COLO829 (cell line): ENCODE measurements at regions not wholly inside any gene's neighbourhood (a gene's known extent, or its start where the extent isn't known, plus 50 kb on each side); places are given as distances from the start of the nearest gene placed in this dataset.
"Not testable (repeated sequence)": the region's sequence is repeated elsewhere in the genome, so short reads cannot be mapped to it uniquely, and the experiment has no call there.

ENCODE experiments used
- DNase-seq: peaks from one replicate; pipeline ENCODE4 v3.0.0; 2012; ENCODE audit warnings: low spot score

DNA sequence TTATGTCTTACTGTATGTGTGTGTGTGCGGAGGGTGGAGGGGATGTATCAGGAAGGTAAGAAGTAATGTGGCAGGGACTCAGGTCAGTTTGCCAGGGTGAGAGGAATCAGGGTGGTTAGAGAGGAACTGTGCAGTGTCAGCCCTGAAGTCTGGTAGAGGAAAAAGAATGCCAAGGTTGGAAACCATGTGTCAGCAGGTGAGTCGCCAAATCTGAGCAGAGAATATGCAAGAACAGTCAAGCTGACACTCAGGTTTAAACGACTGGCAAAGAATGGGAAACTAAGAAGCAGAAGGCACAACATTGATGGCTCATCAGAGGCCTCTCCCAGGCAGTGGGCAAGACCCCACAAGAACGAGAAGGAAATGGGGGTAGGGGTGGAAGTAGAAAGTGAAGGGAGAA, 107.5 kb upstream of the TBX18 start:
- DNase-seq = no peak

DNA sequence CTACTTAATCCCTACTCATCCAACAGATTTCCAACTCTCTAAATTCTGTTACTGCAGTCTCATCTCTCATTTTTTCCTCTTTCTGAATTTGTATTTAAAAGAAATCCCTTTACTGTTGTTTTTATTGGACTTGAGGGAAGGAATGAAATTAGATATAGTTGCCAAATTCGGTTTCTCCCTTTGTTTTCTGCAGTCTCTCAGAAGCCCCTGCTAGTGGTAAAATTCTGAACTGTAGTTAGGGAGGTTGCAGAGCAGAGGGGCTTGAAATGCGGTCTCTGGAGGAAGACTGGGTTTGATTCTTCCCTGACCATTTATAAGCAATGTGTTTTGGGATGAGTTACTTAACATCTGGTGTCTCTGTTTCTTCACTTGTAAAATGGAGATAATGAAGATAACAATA, 106.3 kb upstream of the TBX18 start:
- no peak for DNase-seq

DNA sequence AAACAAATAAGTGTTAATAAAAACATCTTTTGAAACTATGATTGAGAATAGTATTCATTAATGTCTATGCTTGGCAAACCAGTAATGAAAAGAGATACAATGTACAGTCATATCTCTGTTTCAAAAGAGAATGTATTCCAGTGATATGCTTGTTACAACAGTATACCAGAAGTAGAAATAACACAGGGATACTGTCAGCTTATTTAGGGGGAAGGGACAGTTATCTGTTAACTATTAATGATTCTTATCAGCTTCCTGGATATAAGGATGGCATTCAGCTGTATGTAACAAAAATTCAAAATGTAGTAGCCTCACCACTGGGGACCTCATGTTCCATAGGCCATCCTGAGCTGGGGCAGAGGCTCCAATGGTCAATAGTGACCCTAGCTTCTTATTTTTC, 103.8 kb upstream of the TBX18 start:
- DNase-seq = no peak

DNA sequence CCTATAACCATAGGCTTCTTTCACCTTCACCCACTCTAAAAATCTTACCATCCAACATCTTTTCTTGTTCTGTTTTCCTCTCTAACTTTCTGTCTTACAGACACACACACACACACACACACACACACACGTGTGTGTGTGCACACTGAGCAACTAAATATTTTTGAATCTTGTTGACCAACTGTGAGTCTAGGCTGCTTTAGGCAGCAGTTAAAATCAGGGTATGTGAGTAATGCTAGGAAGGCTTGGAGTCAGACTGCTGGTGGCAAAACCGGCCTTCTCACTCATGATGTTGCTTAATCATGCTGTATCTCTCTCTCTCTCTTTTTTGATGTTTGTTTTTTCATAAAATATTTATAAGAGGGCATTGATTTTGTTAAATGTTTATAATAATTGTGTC, 103.1 kb upstream of the TBX18 start:
- DNase-seq = no peak

DNA sequence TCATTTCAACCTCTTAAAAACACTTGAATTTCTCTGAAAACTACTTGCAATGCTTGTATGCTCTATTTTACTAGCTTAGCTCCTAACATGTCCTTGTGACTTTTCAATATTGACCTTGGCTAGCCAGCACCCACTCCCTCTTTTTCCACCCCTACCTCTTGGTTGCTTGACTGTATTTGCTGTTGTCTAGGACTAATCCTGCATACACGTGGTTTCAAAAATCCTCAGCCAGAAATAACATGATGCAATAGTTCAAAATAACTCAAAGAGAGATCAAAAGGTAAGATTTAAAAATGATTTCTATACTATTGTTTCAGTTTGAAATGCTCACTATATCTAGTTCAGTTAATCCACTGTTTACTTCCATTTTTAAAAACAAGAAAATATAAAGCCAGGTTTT, 102.3 kb upstream of the TBX18 start:
- DNase-seq = no peak

DNA sequence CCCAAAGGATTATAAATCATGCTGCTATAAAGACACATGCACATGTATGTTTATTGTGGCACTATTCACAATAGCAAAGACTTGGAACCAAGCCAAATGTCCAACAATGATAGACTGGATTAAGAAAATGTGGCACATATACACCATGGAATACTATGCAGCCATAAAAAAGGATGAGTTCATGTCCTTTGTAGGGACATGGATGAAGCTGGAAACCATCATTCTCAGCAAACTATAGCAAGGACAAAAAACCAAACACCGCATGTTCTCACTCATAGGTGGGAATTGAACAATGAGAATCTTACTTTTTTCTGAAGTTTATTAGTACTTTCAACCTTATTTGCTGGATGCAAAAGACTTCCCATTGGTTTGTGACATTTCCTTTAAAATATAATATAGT, 101.0 kb upstream of the TBX18 start:
- not testable (repeated sequence) for DNase-seq

DNA sequence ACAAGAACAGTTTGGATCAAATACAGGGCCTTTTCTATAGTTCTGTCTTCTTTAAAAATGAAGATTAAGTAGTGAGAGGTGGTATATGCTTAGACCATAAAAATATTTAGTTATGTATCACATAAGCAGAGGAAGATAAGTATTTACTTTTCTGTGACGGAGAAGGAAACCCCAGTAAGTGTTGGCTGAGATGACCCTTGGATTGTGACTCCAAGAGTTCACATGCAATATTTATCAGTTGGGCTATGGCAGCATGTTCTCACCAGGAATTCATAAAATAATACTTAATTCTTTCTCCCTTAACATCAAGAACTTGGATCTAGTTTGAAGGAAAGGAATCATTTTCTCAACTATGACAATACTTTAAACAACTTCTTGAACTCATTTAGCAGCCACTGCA, 98.4 kb upstream of the TBX18 start:
- DNase-seq = no peak

DNA sequence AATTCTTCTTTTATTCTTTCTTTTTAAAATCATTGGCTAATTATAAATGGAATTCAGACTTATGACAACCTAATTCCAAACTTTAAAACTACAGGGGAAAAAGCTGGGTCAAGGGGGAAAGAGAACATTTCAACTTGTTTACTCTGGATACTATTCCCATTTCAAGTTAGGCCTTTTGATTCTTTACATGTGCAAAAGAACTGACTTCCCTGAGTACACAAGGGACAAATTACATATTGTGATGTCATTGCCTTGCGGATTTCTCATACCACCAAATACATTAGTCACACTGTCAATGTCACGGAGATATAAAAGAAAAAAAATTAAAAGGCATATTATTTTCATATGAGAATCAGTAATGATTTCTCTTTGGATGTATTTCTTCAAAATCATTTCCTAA, 96.5 kb upstream of the TBX18 start:
- no peak for DNase-seq

DNA sequence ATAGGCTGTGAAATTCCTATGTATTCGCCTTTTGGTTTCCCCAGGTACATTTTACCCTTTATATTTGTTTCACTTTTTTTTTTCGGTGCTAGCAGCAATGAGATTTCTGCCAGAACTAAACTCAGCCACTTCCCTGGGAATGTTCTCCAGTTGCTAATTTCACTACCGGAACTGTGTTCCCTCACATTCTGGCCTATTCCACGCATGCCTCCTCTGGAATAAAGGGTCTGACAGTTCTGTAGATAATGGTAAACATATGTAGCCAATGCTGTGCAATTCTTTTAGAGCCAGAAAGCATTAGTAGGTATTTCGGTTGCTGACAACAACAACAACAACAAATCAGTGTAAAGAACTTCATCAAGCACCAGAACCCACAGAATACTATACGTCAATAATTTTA, 96.1 kb upstream of the TBX18 start:
- no peak for DNase-seq

DNA sequence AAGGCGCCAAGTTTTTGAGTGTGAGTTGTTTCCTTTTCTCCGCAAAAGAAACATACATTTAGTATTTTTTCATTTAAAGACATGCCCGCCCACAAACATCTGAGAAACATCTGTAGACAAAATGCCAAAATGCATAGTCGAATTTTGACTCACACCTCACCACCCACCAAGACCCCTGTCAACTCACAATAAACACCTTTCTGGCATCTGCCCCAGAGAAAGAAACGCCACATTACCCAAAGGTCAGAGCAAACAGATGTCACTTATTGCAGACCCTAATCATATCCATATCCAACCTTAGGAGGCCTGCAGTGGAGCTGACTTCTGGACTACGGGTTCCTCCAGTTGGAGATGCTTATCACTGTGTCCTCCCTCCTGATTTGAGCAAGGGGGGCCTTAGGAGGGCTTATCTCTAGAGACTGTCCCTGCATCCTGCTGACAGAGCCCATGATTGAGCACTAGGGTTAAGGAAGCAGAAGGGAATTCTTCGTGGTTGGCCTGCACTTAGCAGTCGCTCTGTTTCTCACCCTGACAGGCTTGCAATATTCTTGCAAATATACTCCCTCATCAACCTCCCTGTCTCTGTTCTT, 90.5 kb upstream of the TBX18 start:
- no peak for DNase-seq

DNA sequence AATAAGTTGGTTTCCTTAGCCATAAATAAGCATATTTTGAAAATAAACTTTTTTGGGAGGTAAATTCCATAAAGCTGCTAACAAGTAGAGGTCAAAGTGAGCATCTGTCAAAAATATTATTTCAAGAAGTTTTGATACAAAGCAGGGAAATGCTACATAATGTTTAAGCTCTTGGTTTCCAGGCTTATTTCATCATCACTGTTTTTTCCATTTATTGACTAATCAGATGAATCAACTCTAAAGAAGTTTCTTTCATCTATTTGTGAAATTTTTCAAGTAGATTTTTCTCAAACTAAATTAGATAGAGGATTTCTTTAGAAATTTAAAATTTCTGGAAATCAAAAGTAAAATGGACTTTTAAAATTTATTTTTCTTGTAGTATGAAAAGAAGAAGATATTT, 89.5 kb upstream of the TBX18 start:
- no peak for DNase-seq

DNA sequence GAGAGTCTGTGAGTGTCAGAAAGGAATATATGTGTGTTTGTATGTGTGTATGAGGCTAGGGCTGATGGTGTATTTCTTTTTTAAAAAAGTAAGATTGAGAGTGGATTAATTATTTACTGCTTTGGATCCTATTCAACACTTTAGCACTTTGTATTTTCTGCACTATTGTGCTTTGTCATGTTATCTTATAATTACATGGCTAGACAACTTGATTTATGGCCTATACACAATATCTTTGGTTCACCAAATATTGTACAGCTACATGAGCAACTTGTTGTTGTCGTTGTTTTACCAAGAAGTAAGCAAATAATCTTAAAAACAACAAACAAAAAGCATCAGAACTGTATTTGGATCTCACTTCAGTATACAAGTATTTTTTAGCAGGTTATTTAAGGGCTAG, 84.6 kb upstream of the TBX18 start:
- no peak for DNase-seq

DNA sequence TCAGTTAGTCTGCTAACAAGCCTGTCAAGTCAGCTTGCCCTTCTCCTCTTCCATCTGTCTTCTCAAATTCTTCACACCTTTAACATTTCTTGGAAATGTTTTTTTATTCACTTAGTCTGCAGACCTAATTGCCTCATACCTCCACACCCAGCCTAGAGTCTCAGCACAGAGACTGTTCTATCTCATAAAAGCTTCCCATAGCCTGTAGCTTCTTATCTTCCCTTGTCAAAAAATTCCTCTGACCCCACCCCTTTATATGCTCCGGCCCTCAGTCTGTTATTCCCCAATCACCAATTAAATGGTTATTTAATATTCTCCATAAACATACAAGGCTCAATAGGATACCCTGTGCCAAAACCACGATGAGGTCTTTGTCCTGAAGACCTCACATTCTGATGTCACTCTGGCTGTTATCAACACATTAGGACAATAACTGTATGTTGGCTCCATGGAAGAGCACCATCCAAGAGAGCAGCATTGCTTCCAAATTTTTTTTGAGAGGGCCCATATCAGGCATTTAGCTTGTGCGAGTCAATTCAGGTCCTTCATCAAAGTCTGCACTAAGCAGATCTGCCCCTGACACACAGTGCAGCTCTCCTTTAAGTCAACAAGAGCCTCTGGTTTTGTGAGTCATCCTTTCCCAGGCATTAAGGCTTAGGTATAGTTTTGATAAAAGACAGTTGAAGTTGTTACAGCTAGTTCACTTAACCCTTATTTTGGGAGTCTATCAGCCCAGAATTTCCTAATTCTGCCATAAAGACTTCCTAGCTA, 83.2 kb upstream of the TBX18 start:
- no peak for DNase-seq

DNA sequence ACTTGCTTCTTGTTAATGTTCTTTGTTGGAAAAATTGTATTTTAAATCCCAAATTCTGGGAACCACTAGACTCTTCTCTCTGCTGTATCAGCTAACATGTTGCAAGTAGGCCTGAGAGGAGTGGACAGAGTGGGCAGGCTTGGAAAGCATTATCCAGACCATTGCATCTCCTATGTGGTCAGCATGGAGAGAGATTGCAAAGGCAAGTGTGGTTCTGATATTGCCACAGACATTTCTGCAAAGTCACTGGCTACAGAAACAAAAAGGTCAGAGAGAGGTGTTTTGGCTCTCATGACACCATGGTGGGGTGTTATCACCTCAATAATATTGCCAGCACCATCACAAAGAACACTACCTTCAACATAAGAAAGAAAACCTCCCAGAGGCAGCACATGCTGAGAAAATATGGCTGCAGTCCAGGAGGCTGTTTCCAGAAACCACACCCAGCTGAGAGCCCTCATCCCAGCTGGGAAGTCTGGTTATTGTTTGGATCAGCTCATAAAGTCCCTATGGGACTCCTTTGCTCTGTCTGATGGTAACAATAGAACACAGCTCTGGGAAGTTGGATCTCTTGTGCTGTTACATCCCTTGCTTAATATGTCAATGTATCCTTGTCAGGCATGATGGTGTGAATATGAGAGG, 78.2 kb upstream of the TBX18 start:
- no peak for DNase-seq

DNA sequence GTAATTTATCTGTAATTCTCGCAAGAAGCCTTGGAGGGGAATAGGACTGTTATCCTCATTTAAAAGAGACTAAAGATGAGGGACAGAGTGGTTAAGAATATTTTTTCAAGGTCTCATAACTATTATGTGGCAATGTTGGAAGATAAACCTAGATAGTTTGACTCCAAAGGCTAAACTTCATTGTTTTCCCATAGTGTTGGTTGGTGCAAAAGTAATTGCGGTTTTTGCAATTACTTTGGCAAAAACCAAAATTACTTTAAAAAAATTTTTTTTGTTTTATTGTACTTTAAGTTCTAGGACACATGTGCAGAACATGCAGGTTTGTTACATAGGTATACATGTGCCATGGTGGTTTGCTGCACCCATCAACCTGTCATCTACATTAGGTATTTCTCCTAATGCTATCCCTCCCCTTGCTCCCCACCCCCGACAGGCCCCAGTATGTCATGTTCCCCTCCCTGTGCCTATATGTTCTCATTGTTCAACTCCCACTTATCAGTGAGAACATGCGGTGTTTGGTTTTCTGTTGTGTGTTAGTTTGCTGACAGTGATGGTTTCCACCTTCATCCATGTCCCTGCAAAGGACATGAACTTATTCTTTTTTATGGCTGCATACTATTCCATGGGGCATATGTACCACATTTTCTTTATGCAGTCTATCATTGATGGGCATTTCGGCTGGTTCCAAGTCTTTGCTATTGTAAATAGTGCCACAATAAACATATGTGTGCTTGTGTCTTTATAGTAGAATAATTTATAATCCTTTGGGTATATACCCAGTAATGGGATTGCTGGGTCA, 72.9 kb upstream of the TBX18 start:
- DNase-seq = not testable (repeated sequence)

DNA sequence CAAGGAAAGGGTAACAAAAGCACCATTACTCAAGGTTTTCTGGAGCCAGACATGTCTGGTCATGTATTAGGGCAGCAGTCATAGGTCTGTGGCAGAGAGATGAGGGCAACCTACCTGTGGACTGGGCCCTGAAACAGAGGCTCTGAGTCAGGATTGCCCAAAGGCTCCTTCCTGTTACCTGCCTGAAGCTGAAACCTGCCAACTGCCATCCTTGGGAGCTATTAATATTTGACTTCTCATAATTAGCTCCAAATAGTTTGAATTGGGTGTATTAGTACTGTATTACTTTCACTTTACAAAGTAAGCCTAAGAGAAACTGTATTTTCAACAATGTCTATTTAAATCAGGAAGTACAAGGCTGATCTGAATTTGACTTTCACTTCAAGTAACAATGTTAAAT, 72.0 kb upstream of the TBX18 start:
- no peak for DNase-seq

DNA sequence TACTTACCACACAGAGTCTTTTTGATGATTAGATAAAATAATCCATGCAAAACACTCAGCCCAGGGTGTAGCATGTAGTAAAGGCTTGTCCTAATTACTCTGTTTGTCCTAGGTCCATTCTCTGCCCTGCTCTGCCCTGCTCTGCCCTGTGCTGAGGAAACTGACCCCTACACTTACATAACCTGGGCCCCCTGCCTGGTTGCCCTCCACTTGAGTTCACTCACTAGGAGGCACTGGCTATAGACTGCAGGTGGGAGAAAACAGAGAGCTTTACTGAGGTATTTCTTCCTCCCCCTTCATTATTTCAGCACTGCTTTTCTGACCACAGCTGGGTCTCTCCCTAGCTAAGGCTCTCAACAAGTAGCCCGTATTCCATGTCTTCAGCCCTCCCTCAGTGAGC, 70.9 kb upstream of the TBX18 start:
- no peak for DNase-seq

DNA sequence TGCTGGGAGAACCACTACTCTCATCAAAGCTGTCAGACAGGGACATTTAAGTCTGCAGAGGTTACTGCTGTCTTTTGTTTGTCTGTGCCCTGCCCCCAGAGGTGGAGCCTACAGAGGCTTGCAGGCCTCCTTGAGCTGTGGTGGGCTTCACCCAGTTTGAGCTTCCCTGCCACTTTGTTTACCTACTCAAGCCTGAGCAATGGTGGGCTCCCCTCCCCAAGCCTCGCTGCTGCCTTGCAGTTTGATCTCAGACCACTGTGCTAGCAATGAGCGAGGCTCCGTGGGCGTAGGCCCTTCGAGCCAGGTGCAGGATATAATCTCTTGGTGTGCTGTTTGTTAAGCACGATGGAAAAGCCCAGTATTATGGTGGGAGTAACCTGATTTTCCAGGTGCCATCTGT, 67.5 kb upstream of the TBX18 start:
- DNase-seq = not testable (repeated sequence)

DNA sequence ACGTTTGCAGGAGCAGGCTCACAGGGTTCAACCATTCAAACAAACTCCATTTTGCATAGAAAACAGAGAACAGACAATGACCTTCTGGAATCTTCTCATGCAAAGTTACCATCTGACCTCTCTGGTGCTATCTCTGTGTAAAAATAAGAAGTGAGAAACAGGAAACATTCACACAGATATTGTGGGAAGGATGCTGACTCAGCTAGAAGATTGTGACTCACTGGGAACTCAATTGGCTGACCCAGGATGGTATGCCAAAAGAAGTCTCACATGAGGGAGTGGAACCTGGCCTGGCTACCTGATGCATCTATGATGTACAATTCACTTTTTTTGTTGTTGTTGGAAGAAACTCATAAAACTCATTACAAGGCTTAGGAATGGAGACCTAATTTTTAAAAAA, 61.1 kb upstream of the TBX18 start:
- DNase-seq = no peak

DNA sequence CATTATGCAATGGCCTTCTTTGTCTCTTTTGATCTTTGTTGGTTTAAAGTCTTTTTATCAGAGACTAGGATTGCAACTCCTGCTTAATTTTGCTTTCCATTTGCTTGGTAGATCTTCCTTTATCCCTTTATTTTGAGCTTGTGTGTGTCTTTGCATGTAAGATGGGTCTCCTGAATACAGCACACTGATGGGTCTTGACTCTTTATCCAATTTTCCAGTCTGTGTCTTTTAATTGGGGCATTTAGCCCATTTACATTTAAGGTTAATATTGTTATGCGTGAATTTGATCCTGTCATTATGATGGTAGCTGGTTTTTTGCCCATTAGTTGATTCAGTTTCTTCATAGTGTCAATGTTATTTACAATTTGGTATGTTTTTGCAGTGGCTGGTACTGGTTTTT, 56.9 kb upstream of the TBX18 start:
- not testable (repeated sequence) for DNase-seq

DNA sequence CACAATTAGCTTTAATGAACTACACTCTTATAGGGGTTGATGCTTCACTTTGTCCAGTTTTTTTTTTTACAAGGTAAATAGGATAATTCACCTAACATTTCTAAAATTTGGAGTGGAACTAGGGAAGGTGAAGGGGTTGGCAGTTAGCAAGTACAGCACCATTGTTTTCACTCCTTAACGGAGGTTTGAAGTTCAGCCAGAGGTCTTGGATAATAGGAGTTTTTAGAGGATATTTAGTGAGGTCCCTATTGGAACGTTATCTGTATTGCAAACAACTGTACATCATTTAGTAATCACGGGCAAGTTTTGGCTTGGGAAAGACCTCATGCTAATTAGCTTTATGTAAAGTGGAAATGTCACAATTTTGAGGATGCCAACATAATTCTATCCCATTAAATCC, 52.3 kb upstream of the TBX18 start:
- no peak for DNase-seq

DNA sequence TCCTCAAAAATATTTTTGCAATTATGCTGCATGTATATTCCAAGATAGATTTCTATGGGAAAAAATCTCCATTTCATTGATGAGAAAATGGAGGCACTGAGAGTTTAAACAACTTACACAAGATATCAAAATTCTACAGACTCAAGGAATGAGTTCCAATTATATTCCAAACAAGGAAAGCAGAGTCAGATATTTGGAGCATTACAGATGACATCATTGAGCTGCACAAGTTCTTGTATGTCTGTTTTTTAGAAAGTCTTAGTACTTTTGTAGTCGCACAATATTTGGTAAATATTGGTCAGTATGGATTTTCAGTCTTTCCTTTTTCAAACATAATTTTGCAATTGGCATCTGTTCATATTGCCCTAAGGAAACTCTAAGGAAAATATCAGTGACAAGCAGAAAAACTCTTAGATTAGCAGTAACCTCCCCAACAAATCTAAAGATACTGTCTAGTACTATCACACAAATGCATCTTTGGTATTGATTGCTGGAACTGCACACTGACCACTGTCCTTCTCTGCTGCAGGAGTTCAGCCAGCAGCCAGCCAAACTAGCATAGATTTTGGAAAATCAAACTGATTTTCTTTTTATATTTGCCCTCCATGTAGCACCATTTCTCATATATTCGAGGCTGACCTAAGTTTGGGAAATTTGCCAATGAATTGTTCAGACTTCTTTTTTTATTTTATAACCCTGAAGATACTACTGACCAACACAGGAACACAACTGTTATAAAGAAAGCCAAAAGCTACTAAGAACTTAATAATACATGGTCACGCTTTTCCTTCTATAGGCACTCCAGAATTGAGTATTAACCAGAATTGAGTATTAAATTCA, 51.7 kb upstream of the TBX18 start:
- DNase-seq = no peak
